PC-3 (cell line): ENCODE measurements at regions not wholly inside any gene's neighbourhood (a gene's known extent, or its start where the extent isn't known, plus 50 kb on each side); places are given as distances from the start of the nearest gene placed in this dataset.
A peak's percentile ranks its signal among the peaks of the same experiment; 100 is the strongest.
"Not testable (repeated sequence)": the region's sequence is repeated elsewhere in the genome, so short reads cannot be mapped to it uniquely, and the experiment has no call there.

Experiments used
- EZH2 ChIP-seq: fragments of 300-600 bp; sonication (generic); IDR thresholded peaks from one replicate; pipeline ENCODE4 v1.6.1; 2017; ENCODE audit warnings: antibody characterized with exemption, mild to moderate bottlenecking, low read length; ENCODE audit not compliant: unreplicated experiment
- EZH2phosphoT487 ChIP-seq: fragments of 300-600 bp; sonication (generic); IDR thresholded peaks from 2 replicates; pipeline ENCODE4 v1.6.1; 2018; ENCODE audit warnings: mild to moderate bottlenecking, antibody characterized with exemption, low read length, borderline replicate concordance
- TF ChIP-seq, protein P1 (sequence below): fragments of 300-600 bp; sonication (generic); conservative IDR thresholded peaks from 2 replicates; pipeline ENCODE4 v1.5.1; 2017; ENCODE audit warnings: antibody characterized with exemption, low read depth, mild to moderate bottlenecking, low read length

- TF ChIP-seq, protein P1, sequence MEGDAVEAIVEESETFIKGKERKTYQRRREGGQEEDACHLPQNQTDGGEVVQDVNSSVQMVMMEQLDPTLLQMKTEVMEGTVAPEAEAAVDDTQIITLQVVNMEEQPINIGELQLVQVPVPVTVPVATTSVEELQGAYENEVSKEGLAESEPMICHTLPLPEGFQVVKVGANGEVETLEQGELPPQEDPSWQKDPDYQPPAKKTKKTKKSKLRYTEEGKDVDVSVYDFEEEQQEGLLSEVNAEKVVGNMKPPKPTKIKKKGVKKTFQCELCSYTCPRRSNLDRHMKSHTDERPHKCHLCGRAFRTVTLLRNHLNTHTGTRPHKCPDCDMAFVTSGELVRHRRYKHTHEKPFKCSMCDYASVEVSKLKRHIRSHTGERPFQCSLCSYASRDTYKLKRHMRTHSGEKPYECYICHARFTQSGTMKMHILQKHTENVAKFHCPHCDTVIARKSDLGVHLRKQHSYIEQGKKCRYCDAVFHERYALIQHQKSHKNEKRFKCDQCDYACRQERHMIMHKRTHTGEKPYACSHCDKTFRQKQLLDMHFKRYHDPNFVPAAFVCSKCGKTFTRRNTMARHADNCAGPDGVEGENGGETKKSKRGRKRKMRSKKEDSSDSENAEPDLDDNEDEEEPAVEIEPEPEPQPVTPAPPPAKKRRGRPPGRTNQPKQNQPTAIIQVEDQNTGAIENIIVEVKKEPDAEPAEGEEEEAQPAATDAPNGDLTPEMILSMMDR: 0 out of 2 replicates have a peak, but pooled peaks have one; percentile 25
- not testable (repeated sequence) for TF ChIP-seq EZH2phosphoT487, EZH2
These were observed 174.0 kb upstream of the CTNND2 start for GRCh38 chr5:12078286-12078685.
